Transverse colon (tissue), 4 donors: ENCODE measurements at regions not wholly inside any gene's neighbourhood (a gene's known extent, or its start where the extent isn't known, plus 50 kb on each side); places are given as distances from the start of the nearest gene placed in this dataset.

Experiments used
- DNase-seq: peaks from one replicate; pipeline ENCODE4 v3.0.0-alpha.2; 2019
- H3K27ac ChIP-seq, 4 donors: fragments of 200-600 bp; sonication (generic); 2 replicates each; pipeline ENCODE4 v1.5.1; 2016 to 2018; ENCODE audit warnings: inconsistent platforms in 4 of 4
- H3K27me3 ChIP-seq: fragments of 200-600 bp; sonication (generic); 2 replicates; pipeline ENCODE4 v1.5.1; 2017; ENCODE audit warnings: inconsistent platforms
- H3K36me3 ChIP-seq, 4 donors: fragments of 200-600 bp; sonication (generic); 2 replicates each; pipeline ENCODE4 v1.5.1; 2017 to 2019; ENCODE audit warnings: inconsistent platforms in 4 of 4
- H3K4me1 ChIP-seq, 4 donors: fragments of 200-600 bp; sonication (generic); 2 replicates each; pipeline ENCODE4 v1.5.1; 2017 to 2020; ENCODE audit warnings: inconsistent platforms in 4 of 4
- H3K4me3 ChIP-seq, 4 donors: fragments of 200-600 bp; sonication (generic); 1 replicate in 1 of 4; 2 replicates in 3 of 4; pipeline versions ENCODE4 v1.5.1 to v1.6.1; 2017 to 2019; ENCODE audit warnings: inconsistent platforms in 4 of 4
- H3K9me3 ChIP-seq, 2 donors: fragments of 200-600 bp; sonication (generic); 2 replicates each; pipeline ENCODE4 v1.5.1; 2017 to 2019; ENCODE audit warnings: inconsistent platforms in 2 of 2
- CTCF ChIP-seq, 5 experiments: fragments of 200-600 bp in 3 of 5; fragments of 450-650 bp in 2 of 5; sonication (generic) in 3 of 5; IDR thresholded peaks; 1 replicate in 2 of 5; 2 replicates in 3 of 5; pipeline ENCODE4 v1.5.1; 2016 to 2017; ENCODE audit warnings: antibody characterized with exemption in 5 of 5, inconsistent platforms in 3 of 5, mild to moderate bottlenecking in 2 of 5, moderate library complexity in 1 of 5
- EP300 ChIP-seq: sonication (generic); formaldehyde crosslinking; IDR thresholded peaks from one replicate; pipeline ENCODE4 v1.6.1; 2017; ENCODE audit warnings: antibody characterized with exemption, low read depth
- POLR2A ChIP-seq: fragments of 450-650 bp; IDR thresholded peaks from one replicate; pipeline ENCODE4 v1.6.1; 2016; ENCODE audit warnings: antibody characterized with exemption, mild to moderate bottlenecking, moderate library complexity
- POLR2AphosphoS5 ChIP-seq, 3 donors: sonication (generic); formaldehyde crosslinking; IDR thresholded peaks; one replicate each; pipeline ENCODE4 v1.6.1; 2016; ENCODE audit warnings: antibody characterized with exemption in 3 of 3
- WGBS, 2 donors: methylation state at CpG; one replicate each; pipeline ENCODE4 v1.1.5; 2018; ENCODE audit warnings: low coverage in 1 of 2; 5-methylcytosine and 5-hydroxymethylcytosine counted together
- in situ Hi-C, 4 donors: fragments of 200-750 bp; cut with MboI; loops; one replicate each; pipeline versions ENCODE4 v1.15.0 to v1.15.1; 2017; ENCODE audit warnings: low sequenced_read_pairs in 3 of 4, low pct_ligation_motif_present in 1 of 4, low pct_unique_long_range_greater_than_20kb in 1 of 4
- intact Hi-C: fragments of 100-400 bp; cut with DNase I; formaldehyde crosslinking; loops from one replicate; pipeline ENCODE4 v1.15.1; 2023; ENCODE audit warnings: low total_unique reads

- intact Hi-C loops (no loop called here), in situ Hi-C loops (no loop called here)
- no peaks in the 10 kb centered on the region for H3K36me3 ChIP-seq
- no peak overlapping the region for H3K4me3 ChIP-seq
- peaks cover 0 to 4% (median 0%) of the 10 kb centered on the region in 4 donors for H3K4me1 ChIP-seq
- no peak overlapping the region for H3K27ac ChIP-seq
- no peaks in the 10 kb centered on the region for H3K9me3 ChIP-seq
- no peak for DNase-seq
- 82 to 83% methylated on average over 5 to 7 of the region's 7 CpGs for WGBS, 2 donors
- no peak for TF ChIP-seq POLR2AphosphoS5 (IDR thresholded peaks at IDR 0.05)
- no peak for TF ChIP-seq CTCF (IDR thresholded peaks at IDR 0.05)
- TF ChIP-seq POLR2A: no peak
- TF ChIP-seq EP300: no peak
- H3K27me3 ChIP-seq: no peaks in the 10 kb centered on the region
Observed at GRCh38 chr10:10647331-10647730, 370.3 kb upstream of the CELF2 start.

GRCh38 chr10:10657139-10657760 is 360.4 kb upstream of the CELF2 start:
- no peak for DNase-seq
- Histone ChIP-seq H3K27me3 (no peaks in the 10 kb centered on the region), H3K27ac (no peak overlapping the region), H3K9me3 (no peaks in the 10 kb centered on the region), H3K36me3 (no peaks in the 10 kb centered on the region), H3K4me1 (peaks cover 0 to 17% (median 0%) of the 10 kb centered on the region in 4 donors), H3K4me3 (no peak overlapping the region)
- WGBS, 2 donors: 87 to 89% methylated on average over 6 of the region's 6 CpGs
- TF ChIP-seq POLR2AphosphoS5 (IDR thresholded peaks at IDR 0.05): no peak
- TF ChIP-seq POLR2A: no peak
- TF ChIP-seq CTCF (IDR thresholded peaks at IDR 0.05): no peak
- TF ChIP-seq EP300: no peak
- in situ Hi-C loops (no loop called here), intact Hi-C loops (no loop called here)

GRCh38 chr10:10658172-10658785 is 359.4 kb upstream of the CELF2 start:
- Histone ChIP-seq H3K4me1 (peaks cover 0 to 21% (median 0%) of the 10 kb centered on the region in 4 donors), H3K27me3 (no peaks in the 10 kb centered on the region), H3K9me3 (no peaks in the 10 kb centered on the region), H3K4me3 (no peak overlapping the region), H3K27ac (peak overlapping the region in 1 of 4 donors; percentile 2), H3K36me3 (no peaks in the 10 kb centered on the region)
- TF ChIP-seq EP300 (no peak), CTCF (IDR thresholded peaks at IDR 0.05) (no peak), POLR2A (no peak), POLR2AphosphoS5 (IDR thresholded peaks at IDR 0.05) (no peak)
- intact Hi-C loops (no loop called here), in situ Hi-C loops (no loop called here)
- no peak for DNase-seq

GRCh38 chr10:10660054-10660453 is 357.6 kb upstream of the CELF2 start:
- no peaks in the 10 kb centered on the region for H3K27me3 ChIP-seq
- H3K4me1 ChIP-seq: peaks cover 0 to 21% (median 0%) of the 10 kb centered on the region in 4 donors
- intact Hi-C loops (no loop called here), in situ Hi-C loops (no loop called here)
- H3K4me3 ChIP-seq: no peak overlapping the region
- H3K36me3 ChIP-seq: no peaks in the 10 kb centered on the region
- TF ChIP-seq CTCF (IDR thresholded peaks at IDR 0.05): no peak
- TF ChIP-seq POLR2A: no peak
- TF ChIP-seq EP300: no peak
- no peak for TF ChIP-seq POLR2AphosphoS5 (IDR thresholded peaks at IDR 0.05)
- no peaks in the 10 kb centered on the region for H3K9me3 ChIP-seq
- 96 to 100% methylated on average over 1 of the region's 1 CpG for WGBS, 2 donors
- DNase-seq: no peak
- H3K27ac ChIP-seq: no peak overlapping the region
